Gastrocnemius medialis (tissue), 4 donors: ENCODE measurements at regions not wholly inside any gene's neighbourhood (a gene's known extent, or its start where the extent isn't known, plus 50 kb on each side); places are given as distances from the start of the nearest gene placed in this dataset.

ENCODE experiments used
- CTCF ChIP-seq, 5 experiments: fragments of 450-650 bp in 3 of 5; fragments of 200-600 bp in 2 of 5; sonication (generic) in 2 of 5; IDR thresholded peaks in 4 of 5; conservative IDR thresholded peaks in 1 of 5; 1 replicate in 4 of 5; 2 replicates in 1 of 5; pipeline ENCODE4 v1.5.1; 2016 to 2019; ENCODE audit warnings: antibody characterized with exemption in 5 of 5, mild to moderate bottlenecking in 3 of 5, moderate library complexity in 3 of 5
- POLR2A ChIP-seq, 2 donors: fragments of 450-650 bp; IDR thresholded peaks; one replicate each; pipeline ENCODE4 v1.6.1; 2017; ENCODE audit warnings: antibody characterized with exemption in 2 of 2, mild to moderate bottlenecking in 2 of 2, moderate library complexity in 2 of 2

- TF ChIP-seq CTCF (IDR thresholded peaks at IDR 0.05 in 4 of 5, conservative IDR thresholded peaks at IDR 0.05 in 1 of 5) = no peak
- TF ChIP-seq POLR2A (IDR thresholded peaks at IDR 0.05) = no peak
These were observed 147.5 kb downstream of the SLC38A6 start for GRCh38 chr14:61128382-61129167.
